GM23338 (cell line): ENCODE measurements at regions not wholly inside any gene's neighbourhood (a gene's known extent, or its start where the extent isn't known, plus 50 kb on each side); places are given as distances from the start of the nearest gene placed in this dataset.

Experiments
- ATAC-seq: fragments of 200-7000 bp; cut with Tn5 transposase; 3 replicates; pipeline ENCODE4 v1.9.1; 2020
- DNase-seq: peaks from one replicate; pipeline ENCODE4 v3.0.0-alpha.2; 2015; ENCODE audit warnings: low spot score
- H2AFZ ChIP-seq: fragments of 200-600 bp; sonication (generic); 2 replicates; pipeline ENCODE4 v1.8.0; 2016; ENCODE audit warnings: antibody characterized with exemption, mild to moderate bottlenecking, moderate library complexity
- H3F3A ChIP-seq: fragments of 200-600 bp; sonication (generic); replicated peaks from 2 replicates; pipeline ENCODE4 v1.8.0; 2017; ENCODE audit warnings: antibody characterized with exemption, mixed run types, low read depth
- H3K27ac ChIP-seq: fragments of 200-600 bp; sonication (generic); 2 replicates; pipeline ENCODE4 v1.6.1; 2016; ENCODE audit warnings: low read depth
- H3K27me3 ChIP-seq: fragments of 200-600 bp; sonication (generic); 2 replicates; pipeline ENCODE4 v1.8.0; 2016; ENCODE audit warnings: mild to moderate bottlenecking, mixed run types, moderate library complexity; ENCODE audit not compliant: insufficient read depth
- H3K36me3 ChIP-seq: fragments of 200-600 bp; sonication (generic); 2 replicates; pipeline ENCODE4 v1.8.0; 2016; ENCODE audit warnings: mild to moderate bottlenecking; ENCODE audit not compliant: insufficient read depth
- H3K4me1 ChIP-seq: fragments of 200-600 bp; sonication (generic); 2 replicates; pipeline ENCODE4 v1.8.0; 2016; ENCODE audit warnings: mild to moderate bottlenecking, moderate library complexity; ENCODE audit not compliant: insufficient read depth
- H3K4me2 ChIP-seq: fragments of 200-600 bp; sonication (generic); 2 replicates; pipeline ENCODE4 v1.7.1; 2017; ENCODE audit warnings: mixed run types
- H3K4me3 ChIP-seq: fragments of 200-600 bp; sonication (generic); 2 replicates; pipeline ENCODE4 v1.6.1; 2016; ENCODE audit warnings: mixed run types
- H3K79me2 ChIP-seq: fragments of 200-600 bp; sonication (generic); replicated peaks from 2 replicates; pipeline ENCODE4 v1.8.0; 2017; ENCODE audit warnings: mild to moderate bottlenecking; ENCODE audit not compliant: insufficient read depth
- H3K9me2 ChIP-seq: fragments of 200-600 bp; sonication (generic); 2 replicates; pipeline ENCODE4 v1.8.0; 2017; ENCODE audit not compliant: insufficient read depth
- H4K20me1 ChIP-seq: fragments of 200-600 bp; sonication (generic); replicated peaks from 2 replicates; pipeline ENCODE4 v1.8.0; 2017; ENCODE audit warnings: mild to moderate bottlenecking; ENCODE audit not compliant: insufficient read depth
- H3K27ac Mint-ChIP-seq: 2 replicates; pipeline ENCODE4 v1.8.0; 2020; ENCODE audit warnings: inconsistent platforms, mild to moderate bottlenecking, moderate library complexity, mixed read lengths
- H3K27me3 Mint-ChIP-seq: 3 replicates; pipeline ENCODE4 v1.8.0; 2022; ENCODE audit warnings: low read depth, mild to moderate bottlenecking, moderate library complexity, mixed read lengths, inconsistent platforms; ENCODE audit not compliant: insufficient read depth, poor library complexity
- H3K36me3 Mint-ChIP-seq: 3 replicates; pipeline ENCODE4 v1.8.0; 2021; ENCODE audit warnings: low read depth, mild to moderate bottlenecking, inconsistent platforms, moderate library complexity, mixed read lengths
- H3K4me1 Mint-ChIP-seq: 3 replicates; pipeline ENCODE4 v1.8.0; 2020; ENCODE audit warnings: mild to moderate bottlenecking, inconsistent platforms, mixed read lengths
- H3K4me3 Mint-ChIP-seq: 3 replicates; pipeline ENCODE4 v1.8.0; 2021; ENCODE audit warnings: moderate library complexity, mild to moderate bottlenecking, inconsistent platforms, mixed read lengths
- H3K9me3 Mint-ChIP-seq: 3 replicates; pipeline ENCODE4 v1.8.0; 2020; ENCODE audit warnings: moderate library complexity, mild to moderate bottlenecking, inconsistent platforms, mixed read lengths
- CREB1 ChIP-seq: fragments of 250-450 bp; sonication (Bioruptor Pico); IDR thresholded peaks from 2 replicates; pipeline ENCODE4 v1.5.0; 2020; ENCODE audit warnings: low read depth, mild to moderate bottlenecking, moderate library complexity
- STAT1 ChIP-seq: IDR thresholded peaks from one replicate; pipeline ENCODE4 v1.6.1; 2016; ENCODE audit warnings: antibody characterized with exemption; ENCODE audit not compliant: unreplicated experiment
- ZNF331 ChIP-seq: fragments of 250-450 bp; sonication (Bioruptor Pico); IDR thresholded peaks from 2 replicates; pipeline ENCODE4 v1.5.0; 2020; ENCODE audit warnings: low read depth, mild to moderate bottlenecking, moderate library complexity
- ZNF462 ChIP-seq: fragments of 250-450 bp; sonication (Bioruptor Pico); IDR thresholded peaks from 2 replicates; pipeline ENCODE4 v1.5.0; 2020; ENCODE audit warnings: mild to moderate bottlenecking, moderate library complexity

- TF ChIP-seq ZNF462 (CRISPR knock-in tag) (no peak), CREB1 (no peak)
Observed at GRCh38 chr5:156031181-156031580, 295.8 kb upstream of the SGCD start (continued).

DNA sequence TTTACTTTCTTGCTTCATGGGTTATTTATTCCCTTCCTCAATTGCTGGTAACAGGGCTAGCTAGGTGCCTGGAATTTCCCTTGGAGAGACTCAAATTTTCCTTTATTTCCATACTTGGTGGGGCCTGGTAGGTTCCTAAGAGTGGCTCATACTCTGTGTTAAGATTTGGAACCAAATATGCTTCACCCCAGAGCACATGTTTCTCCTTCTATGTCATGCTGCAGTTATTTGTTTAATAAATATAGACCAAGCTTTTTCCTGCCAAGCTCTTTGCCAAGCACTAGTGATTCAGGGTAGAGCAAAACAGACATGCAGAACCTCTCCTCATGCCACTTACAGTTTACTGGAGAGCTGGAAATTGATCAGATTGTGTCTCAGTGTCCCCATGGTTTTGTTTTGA, 290.3 kb upstream of the SGCD start:
- Histone ChIP-seq H3K79me2 (no peaks in the 10 kb centered on the region), H3K4me2 (no peak overlapping the region), H3F3A (no peaks in the 10 kb centered on the region), H4K20me1 (no peaks in the 10 kb centered on the region), H3K27ac (no peak overlapping the region), H3K4me3 (no peak overlapping the region), H3K9me2 (no peaks in the 10 kb centered on the region; the same call in 1 of the 2 replicates), H3K27me3 (no peaks in the 10 kb centered on the region), H3K36me3 (no peaks in the 10 kb centered on the region), H3K4me1 (0 out of 2 replicates have a peak, but pooled peaks cover 4% of the 10 kb centered on the region), H2AFZ (no peak overlapping the region)
- Mint-ChIP-seq H3K27me3 (peaks cover 3% of the 10 kb centered on the region), H3K36me3 (peaks cover 5% of the 10 kb centered on the region; the same call in 1 of the 3 replicates), H3K4me1 (peaks cover 16% of the 10 kb centered on the region; the same call in 2 of the 3 replicates), H3K9me3 (no peaks in the 10 kb centered on the region; the same call in 2 of the 3 replicates), H3K27ac (no peak overlapping the region), H3K4me3 (no peak overlapping the region)
- DNase-seq = no peak
- no peak for ATAC-seq
- no peak for TF ChIP-seq STAT1
- TF ChIP-seq ZNF331 (CRISPR knock-in tag) = no peak
